GM12873 (cell line): ENCODE measurements at regions not wholly inside any gene's neighbourhood (a gene's known extent, or its start where the extent isn't known, plus 50 kb on each side); places are given as distances from the start of the nearest gene placed in this dataset.

Experiments
- TF ChIP-seq, protein P1 (sequence below): IDR thresholded peaks from 2 replicates; pipeline ENCODE4 v1.5.1; 2012; ENCODE audit warnings: low read depth, mild to moderate bottlenecking, moderate library complexity, low read length, control low read depth; ENCODE audit not compliant: insufficient read depth; ENCODE audit errors: missing control alignments

DNA sequence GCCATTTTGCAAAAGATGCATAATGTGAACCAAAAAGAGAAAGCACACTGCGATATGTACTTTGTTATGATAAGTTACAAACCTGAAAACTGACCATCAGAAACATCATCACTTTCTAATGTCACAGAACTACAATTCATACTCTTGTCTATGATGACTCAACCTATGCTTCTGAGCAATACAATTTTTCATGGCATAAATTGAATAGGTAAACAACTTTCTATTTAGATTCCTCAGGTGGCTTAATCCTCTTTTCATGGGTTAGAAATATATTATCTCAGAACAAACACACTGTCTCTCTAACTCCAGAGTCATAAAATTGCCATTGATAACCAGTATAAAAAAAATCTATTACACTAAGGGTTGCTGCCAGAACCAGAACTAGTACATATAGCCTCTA, 1715.0 kb upstream of the FLRT2 start:
- TF ChIP-seq, protein P1, sequence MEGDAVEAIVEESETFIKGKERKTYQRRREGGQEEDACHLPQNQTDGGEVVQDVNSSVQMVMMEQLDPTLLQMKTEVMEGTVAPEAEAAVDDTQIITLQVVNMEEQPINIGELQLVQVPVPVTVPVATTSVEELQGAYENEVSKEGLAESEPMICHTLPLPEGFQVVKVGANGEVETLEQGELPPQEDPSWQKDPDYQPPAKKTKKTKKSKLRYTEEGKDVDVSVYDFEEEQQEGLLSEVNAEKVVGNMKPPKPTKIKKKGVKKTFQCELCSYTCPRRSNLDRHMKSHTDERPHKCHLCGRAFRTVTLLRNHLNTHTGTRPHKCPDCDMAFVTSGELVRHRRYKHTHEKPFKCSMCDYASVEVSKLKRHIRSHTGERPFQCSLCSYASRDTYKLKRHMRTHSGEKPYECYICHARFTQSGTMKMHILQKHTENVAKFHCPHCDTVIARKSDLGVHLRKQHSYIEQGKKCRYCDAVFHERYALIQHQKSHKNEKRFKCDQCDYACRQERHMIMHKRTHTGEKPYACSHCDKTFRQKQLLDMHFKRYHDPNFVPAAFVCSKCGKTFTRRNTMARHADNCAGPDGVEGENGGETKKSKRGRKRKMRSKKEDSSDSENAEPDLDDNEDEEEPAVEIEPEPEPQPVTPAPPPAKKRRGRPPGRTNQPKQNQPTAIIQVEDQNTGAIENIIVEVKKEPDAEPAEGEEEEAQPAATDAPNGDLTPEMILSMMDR: no peak

DNA sequence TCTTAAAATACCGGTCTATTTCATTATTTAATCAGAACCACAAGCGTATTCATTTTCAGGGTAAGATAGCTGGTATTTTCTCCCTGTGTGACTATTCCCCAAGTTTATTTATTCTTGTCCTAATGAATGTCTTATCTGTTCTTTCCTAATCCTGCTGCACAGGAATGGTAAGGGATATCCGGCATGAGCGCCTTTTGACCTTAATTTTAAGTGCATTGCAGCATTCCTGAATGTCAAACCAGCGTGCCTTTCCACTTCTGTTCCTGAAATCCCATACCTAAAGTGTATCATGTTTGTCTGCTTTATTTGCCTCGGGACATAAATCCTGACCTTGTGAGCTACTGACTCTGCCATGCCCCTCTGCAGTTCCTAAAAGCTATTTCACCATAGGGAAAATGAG, 1713.2 kb upstream of the FLRT2 start:
- TF ChIP-seq, protein P1: no peak

DNA sequence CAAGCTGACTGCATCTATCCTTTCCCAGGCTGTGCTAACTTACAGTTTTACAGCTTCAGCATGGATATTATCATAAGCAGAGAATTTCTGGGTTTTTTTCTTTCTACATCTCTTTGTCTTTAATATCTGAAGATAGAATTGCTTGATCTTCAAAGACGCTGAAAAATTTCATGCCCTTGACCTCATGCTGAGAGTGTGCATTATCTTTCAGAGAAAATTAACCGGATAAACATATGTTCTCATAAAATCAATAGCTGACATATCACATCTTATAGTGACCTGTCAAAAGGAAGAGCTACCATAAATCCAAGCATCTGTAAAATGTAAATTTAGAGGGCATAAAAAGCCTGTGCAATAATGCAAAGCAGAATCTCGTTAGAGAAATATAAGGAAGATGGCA, 1704.1 kb upstream of the FLRT2 start:
- TF ChIP-seq, protein P1: no peak

DNA sequence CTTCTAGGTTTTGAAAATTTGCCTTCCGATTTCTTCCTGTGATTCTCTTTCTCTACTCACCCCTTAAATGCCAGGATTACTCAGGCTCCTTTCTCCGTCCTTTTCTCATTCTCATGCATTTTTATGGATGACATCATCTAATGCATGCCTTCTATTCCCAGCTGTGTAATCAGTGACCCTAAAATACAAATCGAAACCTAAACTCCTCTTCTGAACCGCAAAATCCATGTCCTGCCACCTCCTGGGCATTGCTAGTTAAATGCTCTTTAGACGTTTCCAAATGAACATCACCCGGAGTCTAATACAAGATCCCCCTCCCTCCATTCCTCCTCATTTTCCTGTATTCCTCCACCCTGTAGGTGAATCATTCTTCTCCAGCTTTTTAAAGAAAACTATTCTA, 1703.1 kb upstream of the FLRT2 start:
- TF ChIP-seq, protein P1: no peak

DNA sequence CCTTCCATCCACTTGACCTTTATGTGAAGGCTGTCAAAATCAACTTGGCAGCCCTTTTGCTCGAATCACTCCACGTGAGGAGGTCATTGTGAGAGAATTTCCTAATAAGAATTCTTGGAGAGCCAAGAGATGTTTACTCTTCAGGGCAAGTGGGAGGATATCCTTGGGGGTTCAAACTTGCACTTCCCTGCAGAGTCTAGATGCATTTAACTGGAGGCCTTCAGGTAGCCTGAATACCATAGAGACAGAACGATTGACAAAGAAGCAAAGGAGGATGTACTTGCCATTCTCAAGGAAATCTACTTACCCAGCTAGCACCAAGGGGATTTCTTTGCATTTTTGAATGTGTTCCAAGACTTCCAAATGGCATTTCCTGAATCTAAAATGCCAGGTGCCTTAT, 1702.6 kb upstream of the FLRT2 start:
- TF ChIP-seq, protein P1: no peak

DNA sequence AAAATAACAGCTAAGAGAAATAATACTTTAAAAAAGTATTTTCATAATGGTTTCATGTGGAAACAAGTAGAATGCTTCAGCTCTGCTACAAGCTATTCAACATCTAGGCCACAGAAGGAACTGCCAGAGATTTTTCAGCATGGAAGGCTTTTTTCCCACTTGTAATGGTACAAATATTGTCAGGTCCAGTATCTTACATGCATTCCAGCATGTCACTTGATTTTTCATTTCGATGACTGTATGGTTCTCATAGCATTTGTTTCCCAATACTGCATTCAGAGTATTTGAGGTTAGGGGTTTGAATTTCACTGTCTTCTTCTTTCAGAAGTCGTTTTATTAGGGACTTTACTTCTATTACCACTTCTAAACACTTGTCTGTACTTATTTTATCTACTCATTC, 1701.5 kb upstream of the FLRT2 start:
- TF ChIP-seq, protein P1: no peak

DNA sequence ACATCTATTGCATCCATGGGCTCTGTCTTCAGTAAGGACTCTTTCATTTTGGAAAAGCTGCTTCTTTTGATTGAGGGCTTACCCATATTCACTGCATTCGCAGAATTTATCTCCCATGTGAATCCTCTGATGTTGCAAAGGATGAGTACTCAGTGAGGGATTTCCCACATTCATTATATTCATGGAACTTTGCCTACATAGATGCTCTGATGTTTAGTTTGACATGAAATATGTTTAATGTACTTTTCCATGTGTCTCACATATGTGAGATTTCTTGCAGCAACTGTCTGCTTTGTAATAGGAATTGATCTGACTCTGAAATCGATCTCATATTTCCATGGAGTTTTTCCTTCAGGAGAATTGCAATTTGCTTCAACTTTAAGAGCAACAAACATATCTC, 1699.6 kb upstream of the FLRT2 start:
- TF ChIP-seq, protein P1: no peak
